MM.1S (cell line): ENCODE measurements at regions not wholly inside any gene's neighbourhood (a gene's known extent, or its start where the extent isn't known, plus 50 kb on each side); places are given as distances from the start of the nearest gene placed in this dataset.

ENCODE experiments used
- CTCF ChIP-seq: fragments of 300-600 bp; sonication (generic); IDR thresholded peaks from 2 replicates; pipeline ENCODE4 v1.5.1; 2016; ENCODE audit warnings: antibody characterized with exemption, low read length, mixed read lengths
- EZH2 ChIP-seq: fragments of 300-600 bp; sonication (generic); optimal IDR thresholded peaks from 2 replicates; pipeline ENCODE3; 2017; ENCODE audit warnings: low read depth, mild to moderate bottlenecking, antibody characterized with exemption, low read length, mixed read lengths

GRCh38 chr4:29453303-29453820 is 1266.8 kb upstream of the PCDH7 start:
- TF ChIP-seq EZH2 (no peak), CTCF (no peak)
